Liver (tissue), 3 donors: ENCODE measurements at regions not wholly inside any gene's neighbourhood (a gene's known extent, or its start where the extent isn't known, plus 50 kb on each side); places are given as distances from the start of the nearest gene placed in this dataset.

Experiments used
- FOXA1 ChIP-seq: IDR thresholded peaks from 2 replicates; pipeline ENCODE4 v1.6.1; 2016; ENCODE audit warnings: antibody characterized with exemption
- GABPA ChIP-seq, 2 donors: IDR thresholded peaks in 1 of 2; conservative IDR thresholded peaks in 1 of 2; 2 replicates each; pipeline ENCODE4 v1.6.1; 2016; ENCODE audit warnings: antibody characterized with exemption in 2 of 2, mild to moderate bottlenecking in 1 of 2, moderate library complexity in 1 of 2
- HNF4G ChIP-seq: IDR thresholded peaks from 2 replicates; pipeline ENCODE4 v1.6.1; 2016; ENCODE audit warnings: antibody characterized with exemption
- JUND ChIP-seq, 2 donors: IDR thresholded peaks; 2 replicates each; pipeline ENCODE4 v1.6.1; 2016; ENCODE audit warnings: antibody characterized with exemption in 2 of 2
- RAD21 ChIP-seq, 2 donors: IDR thresholded peaks; 2 replicates each; pipeline ENCODE4 v1.6.1; 2016; ENCODE audit warnings: antibody characterized with exemption in 2 of 2, mild to moderate bottlenecking in 2 of 2
- RXRA ChIP-seq, 2 donors: IDR thresholded peaks; 2 replicates each; pipeline ENCODE4 v1.6.1; 2017 to 2018; ENCODE audit warnings: antibody characterized with exemption in 2 of 2, mild to moderate bottlenecking in 1 of 2
- SP1 ChIP-seq: IDR thresholded peaks from 2 replicates; pipeline ENCODE4 v1.6.1; 2018; ENCODE audit warnings: antibody characterized with exemption, mild to moderate bottlenecking
- TAF1 ChIP-seq: conservative IDR thresholded peaks from 2 replicates; pipeline ENCODE4 v1.6.1; 2016; ENCODE audit warnings: antibody characterized with exemption, mild to moderate bottlenecking
- YY1 ChIP-seq: IDR thresholded peaks from 2 replicates; pipeline ENCODE4 v1.6.1; 2016; ENCODE audit warnings: antibody characterized with exemption, mild to moderate bottlenecking
- TF ChIP-seq, protein P1 (sequence below): IDR thresholded peaks from 2 replicates; pipeline ENCODE4 v1.6.1; 2016; ENCODE audit warnings: antibody characterized with exemption, mild to moderate bottlenecking
- TF ChIP-seq, protein P2 (sequence below): IDR thresholded peaks from 2 replicates; pipeline ENCODE4 v1.6.1; 2016; ENCODE audit warnings: antibody characterized with exemption
- TF ChIP-seq, protein P3 (sequence below): fragments of 150-350 bp; IDR thresholded peaks from 2 replicates; pipeline ENCODE4 v1.5.1; 2017; ENCODE audit warnings: improper control_type of control experiment, low read depth, low read length; ENCODE audit not compliant: missing input control
- TF ChIP-seq, protein P4 (sequence below): IDR thresholded peaks from 2 replicates; pipeline ENCODE4 v1.6.1; 2016; ENCODE audit warnings: antibody characterized with exemption
- donor health status: healthy.
- donor health status: healthy.

DNA sequence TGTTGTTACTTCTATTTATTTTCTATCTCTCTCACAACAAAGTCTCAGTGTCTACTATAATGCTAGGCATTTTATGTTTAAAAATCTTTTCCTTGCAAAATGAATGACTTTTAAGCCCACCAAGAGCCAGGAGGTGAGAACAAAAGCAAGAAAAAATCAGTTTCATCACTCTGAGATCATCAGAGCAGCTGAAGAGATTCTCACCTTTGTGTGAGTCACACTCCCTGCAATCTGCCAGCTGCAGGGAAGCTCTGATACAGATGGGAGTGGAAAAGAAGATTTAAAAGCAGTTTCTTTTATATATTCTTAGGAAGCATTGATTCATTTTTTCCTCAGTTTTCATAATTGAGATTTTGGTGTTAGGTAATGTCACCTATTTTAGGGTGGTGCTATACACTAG lies 107.6 kb downstream of the LHX9 start:
- TF ChIP-seq, protein P1, sequence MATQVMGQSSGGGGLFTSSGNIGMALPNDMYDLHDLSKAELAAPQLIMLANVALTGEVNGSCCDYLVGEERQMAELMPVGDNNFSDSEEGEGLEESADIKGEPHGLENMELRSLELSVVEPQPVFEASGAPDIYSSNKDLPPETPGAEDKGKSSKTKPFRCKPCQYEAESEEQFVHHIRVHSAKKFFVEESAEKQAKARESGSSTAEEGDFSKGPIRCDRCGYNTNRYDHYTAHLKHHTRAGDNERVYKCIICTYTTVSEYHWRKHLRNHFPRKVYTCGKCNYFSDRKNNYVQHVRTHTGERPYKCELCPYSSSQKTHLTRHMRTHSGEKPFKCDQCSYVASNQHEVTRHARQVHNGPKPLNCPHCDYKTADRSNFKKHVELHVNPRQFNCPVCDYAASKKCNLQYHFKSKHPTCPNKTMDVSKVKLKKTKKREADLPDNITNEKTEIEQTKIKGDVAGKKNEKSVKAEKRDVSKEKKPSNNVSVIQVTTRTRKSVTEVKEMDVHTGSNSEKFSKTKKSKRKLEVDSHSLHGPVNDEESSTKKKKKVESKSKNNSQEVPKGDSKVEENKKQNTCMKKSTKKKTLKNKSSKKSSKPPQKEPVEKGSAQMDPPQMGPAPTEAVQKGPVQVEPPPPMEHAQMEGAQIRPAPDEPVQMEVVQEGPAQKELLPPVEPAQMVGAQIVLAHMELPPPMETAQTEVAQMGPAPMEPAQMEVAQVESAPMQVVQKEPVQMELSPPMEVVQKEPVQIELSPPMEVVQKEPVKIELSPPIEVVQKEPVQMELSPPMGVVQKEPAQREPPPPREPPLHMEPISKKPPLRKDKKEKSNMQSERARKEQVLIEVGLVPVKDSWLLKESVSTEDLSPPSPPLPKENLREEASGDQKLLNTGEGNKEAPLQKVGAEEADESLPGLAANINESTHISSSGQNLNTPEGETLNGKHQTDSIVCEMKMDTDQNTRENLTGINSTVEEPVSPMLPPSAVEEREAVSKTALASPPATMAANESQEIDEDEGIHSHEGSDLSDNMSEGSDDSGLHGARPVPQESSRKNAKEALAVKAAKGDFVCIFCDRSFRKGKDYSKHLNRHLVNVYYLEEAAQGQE = no peak
- no peak for TF ChIP-seq HNF4G
- no peak for TF ChIP-seq SP1
- TF ChIP-seq, protein P2, sequence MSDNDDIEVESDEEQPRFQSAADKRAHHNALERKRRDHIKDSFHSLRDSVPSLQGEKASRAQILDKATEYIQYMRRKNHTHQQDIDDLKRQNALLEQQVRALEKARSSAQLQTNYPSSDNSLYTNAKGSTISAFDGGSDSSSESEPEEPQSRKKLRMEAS = no peak
- TF ChIP-seq, protein P3, sequence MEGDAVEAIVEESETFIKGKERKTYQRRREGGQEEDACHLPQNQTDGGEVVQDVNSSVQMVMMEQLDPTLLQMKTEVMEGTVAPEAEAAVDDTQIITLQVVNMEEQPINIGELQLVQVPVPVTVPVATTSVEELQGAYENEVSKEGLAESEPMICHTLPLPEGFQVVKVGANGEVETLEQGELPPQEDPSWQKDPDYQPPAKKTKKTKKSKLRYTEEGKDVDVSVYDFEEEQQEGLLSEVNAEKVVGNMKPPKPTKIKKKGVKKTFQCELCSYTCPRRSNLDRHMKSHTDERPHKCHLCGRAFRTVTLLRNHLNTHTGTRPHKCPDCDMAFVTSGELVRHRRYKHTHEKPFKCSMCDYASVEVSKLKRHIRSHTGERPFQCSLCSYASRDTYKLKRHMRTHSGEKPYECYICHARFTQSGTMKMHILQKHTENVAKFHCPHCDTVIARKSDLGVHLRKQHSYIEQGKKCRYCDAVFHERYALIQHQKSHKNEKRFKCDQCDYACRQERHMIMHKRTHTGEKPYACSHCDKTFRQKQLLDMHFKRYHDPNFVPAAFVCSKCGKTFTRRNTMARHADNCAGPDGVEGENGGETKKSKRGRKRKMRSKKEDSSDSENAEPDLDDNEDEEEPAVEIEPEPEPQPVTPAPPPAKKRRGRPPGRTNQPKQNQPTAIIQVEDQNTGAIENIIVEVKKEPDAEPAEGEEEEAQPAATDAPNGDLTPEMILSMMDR = no peak
- TF ChIP-seq, protein P4, sequence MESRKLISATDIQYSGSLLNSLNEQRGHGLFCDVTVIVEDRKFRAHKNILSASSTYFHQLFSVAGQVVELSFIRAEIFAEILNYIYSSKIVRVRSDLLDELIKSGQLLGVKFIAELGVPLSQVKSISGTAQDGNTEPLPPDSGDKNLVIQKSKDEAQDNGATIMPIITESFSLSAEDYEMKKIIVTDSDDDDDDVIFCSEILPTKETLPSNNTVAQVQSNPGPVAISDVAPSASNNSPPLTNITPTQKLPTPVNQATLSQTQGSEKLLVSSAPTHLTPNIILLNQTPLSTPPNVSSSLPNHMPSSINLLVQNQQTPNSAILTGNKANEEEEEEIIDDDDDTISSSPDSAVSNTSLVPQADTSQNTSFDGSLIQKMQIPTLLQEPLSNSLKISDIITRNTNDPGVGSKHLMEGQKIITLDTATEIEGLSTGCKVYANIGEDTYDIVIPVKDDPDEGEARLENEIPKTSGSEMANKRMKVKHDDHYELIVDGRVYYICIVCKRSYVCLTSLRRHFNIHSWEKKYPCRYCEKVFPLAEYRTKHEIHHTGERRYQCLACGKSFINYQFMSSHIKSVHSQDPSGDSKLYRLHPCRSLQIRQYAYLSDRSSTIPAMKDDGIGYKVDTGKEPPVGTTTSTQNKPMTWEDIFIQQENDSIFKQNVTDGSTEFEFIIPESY = no peak
- no peak for TF ChIP-seq FOXA1
- no peak for TF ChIP-seq TAF1
- TF ChIP-seq YY1 = no peak
- TF ChIP-seq RAD21 (IDR thresholded peaks at IDR 0.05) = no peak
- TF ChIP-seq JUND (IDR thresholded peaks at IDR 0.05) = no peak
- no peak for TF ChIP-seq RXRA (IDR thresholded peaks at IDR 0.05)
- no peak for TF ChIP-seq GABPA (IDR thresholded peaks at IDR 0.05 in 1 of 2, conservative IDR thresholded peaks at IDR 0.05 in 1 of 2)
